ENCODE measurements at regions not wholly inside any gene's neighbourhood (a gene's known extent, or its start where the extent isn't known, plus 50 kb on each side); places are given as distances from the start of the nearest gene placed in this dataset.

GRCh38 chr21:21605521-21605920 is 607.3 kb downstream of the NCAM2 start:
- no peak for TF ChIP-seq SUZ12 (IDR thresholded peaks at IDR 0.05; ENCODE audit: extremely low read depth, insufficient read depth, insufficient read length)
- no peak for TF ChIP-seq YY1 (IDR thresholded peaks at IDR 0.05; ENCODE audit: insufficient read depth, insufficient read length)
- TF ChIP-seq ZNF274 (IDR thresholded peaks at IDR 0.05; ENCODE audit: low read depth, low read length) = no peak
- Histone ChIP-seq H3K9me3 (ENCODE audit: insufficient read depth, low read length) (no peaks in the 10 kb centered on the region), H3K27me3 (ENCODE audit: insufficient read depth, insufficient read length) (no peaks in the 10 kb centered on the region), H3K4me3 (ENCODE audit: insufficient read length, low read depth) (no peak overlapping the region), H3K9ac (ENCODE audit: insufficient read length, low read depth) (no peak overlapping the region), H3K4me1 (ENCODE audit: insufficient read depth, insufficient read length) (no peaks in the 10 kb centered on the region), H3K36me3 (ENCODE audit: insufficient read depth, insufficient read length, low read length) (no peaks in the 10 kb centered on the region)
- DNase-seq (ENCODE audit: low read depth, low spot score) = no peak

- Histone ChIP-seq H3K36me3 (ENCODE audit: insufficient read depth, insufficient read length, low read length) (no peaks in the 10 kb centered on the region), H3K4me3 (ENCODE audit: insufficient read length, low read depth) (no peak overlapping the region), H3K27me3 (ENCODE audit: insufficient read depth, insufficient read length) (no peaks in the 10 kb centered on the region), H3K4me1 (ENCODE audit: insufficient read depth, insufficient read length) (no peaks in the 10 kb centered on the region), H3K9ac (ENCODE audit: insufficient read length, low read depth) (no peak overlapping the region), H3K9me3 (ENCODE audit: insufficient read depth, low read length) (no peaks in the 10 kb centered on the region)
- no peak for DNase-seq (ENCODE audit: low read depth, low spot score)
- TF ChIP-seq SUZ12 (IDR thresholded peaks at IDR 0.05; ENCODE audit: extremely low read depth, insufficient read depth, insufficient read length) (no peak), ZNF274 (IDR thresholded peaks at IDR 0.05; ENCODE audit: low read depth, low read length) (no peak), YY1 (IDR thresholded peaks at IDR 0.05; ENCODE audit: insufficient read depth, insufficient read length) (no peak)
Observed at GRCh38 chr21:21606041-21606440, 607.8 kb downstream of the NCAM2 start.

- DNase-seq (ENCODE audit: low read depth, low spot score) = peak; percentile 82
- H3K4me3 ChIP-seq (ENCODE audit: insufficient read length, low read depth) = no peak overlapping the region
- H3K27me3 ChIP-seq (ENCODE audit: insufficient read depth, insufficient read length) = no peaks in the 10 kb centered on the region
- TF ChIP-seq ZNF274 (IDR thresholded peaks at IDR 0.05; ENCODE audit: low read depth, low read length) (no peak), SUZ12 (IDR thresholded peaks at IDR 0.05; ENCODE audit: extremely low read depth, insufficient read depth, insufficient read length) (no peak), YY1 (IDR thresholded peaks at IDR 0.05; ENCODE audit: insufficient read depth, insufficient read length) (no peak)
- no peaks in the 10 kb centered on the region for H3K4me1 ChIP-seq (ENCODE audit: insufficient read depth, insufficient read length)
- no peak overlapping the region for H3K9ac ChIP-seq (ENCODE audit: insufficient read length, low read depth)
- no peaks in the 10 kb centered on the region for H3K9me3 ChIP-seq (ENCODE audit: insufficient read depth, low read length)
- H3K36me3 ChIP-seq (ENCODE audit: insufficient read depth, insufficient read length, low read length) = no peaks in the 10 kb centered on the region
Observed at GRCh38 chr21:21612466-21612865, 614.3 kb downstream of the NCAM2 start.

GRCh38 chr21:21614966-21615365 is 616.8 kb downstream of the NCAM2 start:
- TF ChIP-seq ZNF274 (IDR thresholded peaks at IDR 0.05; ENCODE audit: low read depth, low read length) (no peak), YY1 (IDR thresholded peaks at IDR 0.05; ENCODE audit: insufficient read depth, insufficient read length) (no peak), SUZ12 (IDR thresholded peaks at IDR 0.05; ENCODE audit: extremely low read depth, insufficient read depth, insufficient read length) (no peak)
- Histone ChIP-seq H3K4me1 (ENCODE audit: insufficient read depth, insufficient read length) (no peaks in the 10 kb centered on the region), H3K36me3 (ENCODE audit: insufficient read depth, insufficient read length, low read length) (no peaks in the 10 kb centered on the region), H3K27me3 (ENCODE audit: insufficient read depth, insufficient read length) (no peaks in the 10 kb centered on the region), H3K9me3 (ENCODE audit: insufficient read depth, low read length) (no peaks in the 10 kb centered on the region), H3K4me3 (ENCODE audit: insufficient read length, low read depth) (no peak overlapping the region), H3K9ac (ENCODE audit: insufficient read length, low read depth) (no peak overlapping the region)
- no peak for DNase-seq (ENCODE audit: low read depth, low spot score)

GRCh38 chr21:21622460-21623234 is 624.4 kb downstream of the NCAM2 start:
- DNase-seq (ENCODE audit: low read depth, low spot score) = no peak
- no peaks in the 10 kb centered on the region for H3K27me3 ChIP-seq (ENCODE audit: insufficient read depth, insufficient read length)
- no peak overlapping the region for H3K4me3 ChIP-seq (ENCODE audit: insufficient read length, low read depth)
- no peak overlapping the region for H3K9ac ChIP-seq (ENCODE audit: insufficient read length, low read depth)
- no peaks in the 10 kb centered on the region for H3K4me1 ChIP-seq (ENCODE audit: insufficient read depth, insufficient read length)
- no peaks in the 10 kb centered on the region for H3K9me3 ChIP-seq (ENCODE audit: insufficient read depth, low read length)
- no peaks in the 10 kb centered on the region for H3K36me3 ChIP-seq (ENCODE audit: insufficient read depth, insufficient read length, low read length)
- no peak for TF ChIP-seq SUZ12 (IDR thresholded peaks at IDR 0.05; ENCODE audit: extremely low read depth, insufficient read depth, insufficient read length)
- no peak for TF ChIP-seq ZNF274 (IDR thresholded peaks at IDR 0.05; ENCODE audit: low read depth, low read length)
- TF ChIP-seq YY1 (IDR thresholded peaks at IDR 0.05; ENCODE audit: insufficient read depth, insufficient read length) = no peak

- no peaks in the 10 kb centered on the region for H3K36me3 ChIP-seq (ENCODE audit: insufficient read depth, insufficient read length, low read length)
- H3K9ac ChIP-seq (ENCODE audit: insufficient read length, low read depth) = no peak overlapping the region
- no peaks in the 10 kb centered on the region for H3K9me3 ChIP-seq (ENCODE audit: insufficient read depth, low read length)
- no peaks in the 10 kb centered on the region for H3K4me1 ChIP-seq (ENCODE audit: insufficient read depth, insufficient read length)
- TF ChIP-seq YY1 (IDR thresholded peaks at IDR 0.05; ENCODE audit: insufficient read depth, insufficient read length) (no peak), SUZ12 (IDR thresholded peaks at IDR 0.05; ENCODE audit: extremely low read depth, insufficient read depth, insufficient read length) (no peak), ZNF274 (IDR thresholded peaks at IDR 0.05; ENCODE audit: low read depth, low read length) (no peak)
- no peak for DNase-seq (ENCODE audit: low read depth, low spot score)
- no peak overlapping the region for H3K4me3 ChIP-seq (ENCODE audit: insufficient read length, low read depth)
- H3K27me3 ChIP-seq (ENCODE audit: insufficient read depth, insufficient read length) = no peaks in the 10 kb centered on the region
Observed at GRCh38 chr21:21624674-21625073, 626.5 kb downstream of the NCAM2 start.

GRCh38 chr21:21631961-21632360 is 633.8 kb downstream of the NCAM2 start:
- Histone ChIP-seq H3K4me1 (ENCODE audit: insufficient read depth, insufficient read length) (no peaks in the 10 kb centered on the region), H3K36me3 (ENCODE audit: insufficient read depth, insufficient read length, low read length) (no peaks in the 10 kb centered on the region), H3K9me3 (ENCODE audit: insufficient read depth, low read length) (peaks cover 8% of the 10 kb centered on the region; the same call in 1 of the 2 replicates), H3K4me3 (ENCODE audit: insufficient read length, low read depth) (no peak overlapping the region), H3K27me3 (ENCODE audit: insufficient read depth, insufficient read length) (no peaks in the 10 kb centered on the region), H3K9ac (ENCODE audit: insufficient read length, low read depth) (no peak overlapping the region)
- no peak for DNase-seq (ENCODE audit: low read depth, low spot score)
- TF ChIP-seq SUZ12 (IDR thresholded peaks at IDR 0.05; ENCODE audit: extremely low read depth, insufficient read depth, insufficient read length) = no peak
- no peak for TF ChIP-seq YY1 (IDR thresholded peaks at IDR 0.05; ENCODE audit: insufficient read depth, insufficient read length)
- no peak for TF ChIP-seq ZNF274 (IDR thresholded peaks at IDR 0.05; ENCODE audit: low read depth, low read length)

Data from NT2/D1 (cell line).